ENCODE measurements at regions not wholly inside any gene's neighbourhood (a gene's known extent, or its start where the extent isn't known, plus 50 kb on each side); places are given as distances from the start of the nearest gene placed in this dataset.

DNA sequence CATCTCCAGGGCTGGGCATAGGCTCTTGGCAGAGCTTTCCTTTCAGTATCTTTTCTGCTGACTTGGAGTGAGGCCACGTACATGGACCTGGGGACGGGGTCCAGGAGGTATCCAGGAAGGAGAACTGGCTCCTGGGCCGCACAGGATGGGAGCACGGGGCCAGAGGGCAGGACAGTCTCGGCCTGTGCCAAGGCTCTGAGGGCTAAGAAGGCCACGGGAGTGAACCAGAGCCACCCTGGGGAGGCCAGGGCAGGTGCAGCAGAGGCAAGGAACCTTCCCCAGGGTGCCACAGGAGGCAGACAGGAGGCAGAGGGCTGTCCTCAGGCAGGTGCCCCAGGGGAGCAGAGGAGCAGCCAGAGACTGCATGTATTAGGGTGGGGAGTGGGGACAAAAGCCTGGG is 50.3 kb downstream of the PLXNA1 start:
- no peak for DNase-seq (ENCODE audit: low spot score)

DNA sequence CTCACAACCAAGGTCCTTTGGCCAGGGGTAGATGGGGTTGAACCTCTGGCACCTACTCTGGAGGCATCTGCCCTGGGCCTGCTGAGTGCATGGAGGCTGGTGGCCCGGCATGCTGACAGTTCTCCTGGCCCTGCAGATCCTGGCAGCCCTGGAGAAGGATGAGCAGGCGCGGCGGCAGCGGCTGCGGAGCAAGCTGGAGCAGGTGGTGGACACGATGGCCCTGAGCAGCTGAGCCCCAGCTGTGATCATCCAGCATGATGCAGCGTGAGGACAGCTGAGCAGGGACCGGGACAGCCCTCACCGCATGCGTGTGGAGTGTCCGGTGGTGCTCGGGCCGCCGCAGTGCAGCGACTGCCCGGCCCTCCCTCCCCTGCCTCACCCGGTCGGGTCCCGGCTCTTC is 50.9 kb downstream of the PLXNA1 start:
- no peak for DNase-seq (ENCODE audit: low spot score)

DNA sequence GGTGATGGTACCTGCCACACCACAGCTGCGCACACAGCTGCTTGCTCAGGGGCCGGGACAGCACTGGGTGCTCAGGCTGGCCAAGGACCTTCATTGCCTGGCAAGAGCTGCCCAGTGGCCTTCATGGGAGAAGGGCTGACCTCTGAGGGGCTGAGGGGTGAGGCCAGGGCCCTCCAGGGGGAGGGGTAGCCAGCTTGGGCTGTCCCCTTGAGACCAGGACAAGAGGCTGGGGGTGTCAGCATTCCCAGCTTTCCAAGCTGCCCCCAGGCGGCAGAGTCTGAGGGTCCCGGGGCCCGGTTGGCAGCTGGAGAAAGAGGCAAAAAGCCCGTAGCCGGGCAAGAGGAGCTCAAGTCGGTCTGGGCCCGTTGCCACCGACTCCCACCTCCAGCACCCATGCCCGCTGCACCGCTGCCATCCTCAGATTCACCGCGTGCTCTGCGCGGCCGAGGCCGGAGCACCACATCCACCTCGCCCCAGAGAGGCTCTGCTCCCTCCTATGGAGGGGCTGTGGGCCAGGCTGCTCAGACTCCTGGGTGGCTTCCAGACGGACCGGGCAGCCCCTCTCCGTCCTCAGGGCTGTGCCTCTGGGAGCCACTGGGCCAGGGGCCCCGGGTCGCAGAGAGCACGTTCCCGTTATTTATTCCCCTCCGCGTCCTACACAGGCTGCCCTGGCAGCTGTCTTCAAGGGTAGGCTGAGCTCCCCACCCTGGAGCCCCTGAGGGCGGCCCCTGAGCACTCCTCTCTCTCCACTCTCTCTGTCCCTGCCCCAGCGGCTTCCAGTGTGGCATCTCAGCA is 51.5 kb downstream of the PLXNA1 start:
- no peak for DNase-seq (ENCODE audit: low spot score)

DNA sequence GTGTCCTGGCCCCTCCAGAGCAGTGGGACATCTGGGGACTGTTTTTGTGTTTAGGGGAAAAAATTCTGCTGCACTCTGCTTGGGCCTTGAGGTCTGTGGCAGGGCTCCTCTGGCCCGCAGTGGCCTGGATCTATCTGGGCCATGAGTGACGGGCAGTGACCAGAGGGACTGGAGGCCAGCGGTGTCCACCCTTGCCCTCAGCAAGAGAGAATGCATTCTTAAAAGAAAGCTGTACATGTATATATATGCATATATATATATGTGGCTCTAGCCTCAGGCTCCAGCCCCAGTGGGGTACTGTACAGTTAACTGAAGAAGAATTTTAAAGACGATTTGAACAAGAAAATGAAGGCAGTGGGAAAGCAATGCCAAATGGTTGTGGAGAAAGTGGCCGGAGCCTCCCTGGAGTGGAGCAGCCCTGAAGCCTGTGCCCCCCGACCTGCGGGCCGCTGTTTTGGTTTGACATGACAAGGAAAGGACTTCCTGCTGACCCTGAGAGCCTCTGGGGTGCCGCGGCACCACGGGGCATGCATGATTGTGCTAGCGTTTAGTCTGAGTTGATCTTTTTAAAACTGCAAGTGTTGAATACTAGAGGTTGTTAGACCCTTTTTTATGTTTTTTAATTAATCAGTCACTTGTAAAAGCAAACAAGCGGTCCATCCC is 52.2 kb downstream of the PLXNA1 start:
- DNase-seq (ENCODE audit: low spot score), result no peak

DNA sequence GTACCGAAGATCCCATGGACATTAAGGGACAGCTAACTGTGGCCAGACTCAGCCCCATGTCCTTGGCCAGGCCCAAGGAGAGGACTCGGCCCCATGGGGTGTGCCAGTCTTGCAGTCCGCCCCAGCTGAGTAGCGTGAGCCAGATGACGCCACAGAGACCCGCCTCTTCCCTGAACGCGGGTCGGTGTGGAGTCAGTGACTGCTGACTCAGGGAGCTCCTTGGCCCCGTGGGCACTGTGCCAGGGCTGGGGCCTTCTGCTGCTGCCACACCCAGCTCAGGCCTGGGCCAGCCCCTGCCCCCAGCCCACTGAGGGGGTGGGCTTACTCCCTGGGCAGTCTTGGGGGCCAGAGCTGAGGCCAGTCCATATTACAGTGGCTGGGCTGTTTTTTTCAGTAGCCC is 52.8 kb downstream of the PLXNA1 start:
- DNase-seq (ENCODE audit: low spot score), result peak; percentile 86

DNA sequence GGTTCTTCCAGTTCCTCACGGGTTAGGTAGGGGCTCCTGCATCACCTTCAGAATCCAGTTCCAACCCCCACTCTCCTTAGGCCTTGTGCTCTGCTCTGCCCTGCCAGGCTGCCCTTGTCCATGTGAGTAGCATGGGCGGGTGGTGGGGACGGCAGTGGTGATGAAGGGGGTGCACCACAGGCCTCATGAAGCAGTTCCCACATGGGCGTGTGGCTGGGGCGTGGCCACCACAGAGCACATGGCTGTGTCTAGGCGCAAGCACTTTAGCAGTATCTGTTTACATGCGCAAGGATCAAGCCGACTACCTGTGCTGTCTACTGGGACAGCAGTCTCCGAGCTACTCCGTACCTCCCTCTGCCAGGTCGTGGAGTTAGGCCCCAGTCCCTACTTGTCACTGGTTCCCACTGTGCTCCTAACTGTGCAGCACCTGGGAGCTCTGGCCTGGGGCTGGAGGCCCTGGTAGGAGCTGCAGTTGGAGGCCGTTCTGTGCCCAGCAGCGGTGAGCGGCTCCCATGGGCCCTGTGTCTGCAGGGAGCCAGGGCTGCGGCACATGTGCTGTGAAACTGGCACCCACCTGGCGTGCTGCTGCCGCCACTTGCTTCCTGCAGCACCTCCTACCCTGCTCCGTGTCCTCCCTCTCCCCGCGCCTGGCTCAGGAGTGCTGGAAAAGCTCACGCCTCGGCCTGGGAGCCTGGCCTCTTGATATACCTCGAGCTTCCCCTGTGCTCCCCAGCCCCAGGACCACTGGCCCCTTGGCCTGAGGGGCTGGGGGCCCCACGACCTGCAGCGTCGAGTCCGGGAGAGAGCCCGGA is 53.5 kb downstream of the PLXNA1 start:
- DNase-seq (ENCODE audit: low spot score), result no peak

DNA sequence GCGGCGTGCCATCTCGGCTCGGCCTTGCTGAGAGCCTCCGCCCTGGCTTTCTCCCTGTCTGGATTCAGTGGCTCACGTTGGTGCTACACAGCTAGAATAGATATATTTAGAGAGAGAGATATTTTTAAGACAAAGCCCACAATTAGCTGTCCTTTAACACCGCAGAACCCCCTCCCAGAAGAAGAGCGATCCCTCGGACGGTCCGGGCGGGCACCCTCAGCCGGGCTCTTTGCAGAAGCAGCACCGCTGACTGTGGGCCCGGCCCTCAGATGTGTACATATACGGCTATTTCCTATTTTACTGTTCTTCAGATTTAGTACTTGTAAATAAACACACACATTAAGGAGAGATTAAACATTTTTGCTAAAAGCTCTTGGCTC is 54.1 kb downstream of the PLXNA1 start:
- DNase-seq (ENCODE audit: low spot score), result no peak

DNA sequence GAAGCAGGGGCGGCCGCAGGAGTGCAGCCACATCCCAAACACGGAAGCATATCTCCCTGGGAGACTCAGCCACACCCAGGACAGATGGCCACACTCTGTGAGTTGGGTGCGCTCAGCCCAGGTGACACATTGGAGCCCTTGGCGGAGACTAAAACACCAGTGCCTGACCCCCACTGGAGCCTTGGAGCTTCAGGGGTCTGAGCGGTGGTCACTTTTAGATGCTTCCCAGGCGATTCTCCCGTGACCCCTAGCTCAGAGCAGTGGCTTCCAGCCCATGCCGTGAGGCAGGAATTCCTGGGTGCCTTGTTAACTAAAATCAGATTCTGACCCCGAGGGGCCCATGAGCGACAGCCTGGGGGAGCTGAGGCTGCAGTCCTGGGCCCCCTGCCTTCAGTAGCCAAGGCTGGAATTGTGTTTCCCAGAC is 54.5 kb downstream of the PLXNA1 start:
- DNase-seq (ENCODE audit: low spot score), result peak; percentile 42

DNA sequence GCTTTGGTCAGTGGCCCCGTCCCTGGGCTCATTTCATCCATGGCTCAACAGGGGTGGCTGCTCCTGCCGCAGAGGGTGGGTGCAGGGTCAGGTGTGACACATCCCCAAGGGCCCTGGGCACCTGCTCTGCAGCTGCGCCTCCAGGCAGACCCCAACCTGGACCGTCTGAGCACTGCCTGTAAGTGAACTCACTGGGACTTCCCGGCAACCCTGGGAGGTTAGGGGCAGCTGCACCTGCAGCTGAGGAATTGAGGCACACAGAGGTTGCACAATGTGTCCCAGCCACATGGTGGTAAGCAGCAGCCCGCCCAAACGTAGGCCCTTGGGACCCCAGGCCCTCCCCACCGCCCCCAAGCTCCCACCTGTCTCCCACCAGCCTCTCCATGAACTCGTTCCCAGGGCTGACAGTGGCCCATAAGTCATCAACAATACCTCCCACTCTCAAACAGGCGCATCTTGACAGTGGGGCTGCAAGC is 55.1 kb downstream of the PLXNA1 start:
- no peak for DNase-seq (ENCODE audit: low spot score)

DNA sequence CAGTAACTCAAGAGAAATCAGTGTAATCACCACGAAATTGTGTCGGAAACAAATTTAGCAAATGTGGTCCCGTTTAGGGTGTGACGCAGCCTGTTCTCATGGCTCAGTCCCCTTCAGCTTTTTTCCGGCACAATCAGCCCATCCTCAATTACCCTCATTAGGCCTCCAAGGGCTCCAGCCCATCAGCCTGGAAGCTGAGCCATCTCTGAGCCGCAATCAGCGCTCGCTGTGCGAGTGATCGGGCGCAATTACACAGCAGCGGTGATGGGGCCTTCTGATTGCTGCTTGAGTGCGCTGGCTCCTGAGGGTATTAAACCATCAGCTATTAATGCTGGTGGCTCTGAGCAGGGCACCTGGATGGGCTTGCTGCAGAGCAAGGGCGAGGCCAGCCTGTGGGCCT is 55.6 kb downstream of the PLXNA1 start:
- DNase-seq (ENCODE audit: low spot score), result no peak

DNA sequence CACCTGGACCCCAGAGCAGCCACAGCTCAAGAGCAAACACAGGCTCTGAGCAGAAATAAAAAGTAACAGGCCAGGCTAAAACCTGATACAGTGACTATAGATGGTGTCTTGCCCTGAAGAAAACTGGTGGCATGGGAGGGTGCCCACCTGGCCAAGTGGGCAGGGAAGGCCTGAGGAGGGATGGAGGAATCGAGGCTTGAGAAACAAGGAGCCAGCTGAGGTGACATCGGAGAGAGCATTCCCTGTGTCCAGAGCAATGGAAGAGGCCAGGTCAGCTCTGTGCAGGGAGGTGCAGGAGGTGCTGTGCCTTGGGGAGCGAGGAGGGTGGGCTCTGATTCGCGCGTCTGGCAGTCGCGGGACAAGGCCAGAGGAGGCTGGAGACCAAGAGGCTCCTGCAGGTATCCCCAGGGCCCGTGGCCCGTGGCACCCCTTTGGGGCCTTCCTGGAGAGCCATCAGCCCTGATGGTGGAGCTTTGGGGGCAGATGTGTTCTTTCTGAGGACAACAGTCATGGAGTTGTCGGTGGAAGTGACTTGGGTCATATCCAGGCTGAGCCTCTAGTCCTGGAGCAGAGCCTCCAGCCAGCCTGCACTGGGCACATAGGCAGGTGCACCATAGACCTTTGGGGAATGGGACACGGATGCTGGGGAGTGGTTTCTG is 56.1 kb downstream of the PLXNA1 start:
- DNase-seq (ENCODE audit: low spot score), result no peak

DNA sequence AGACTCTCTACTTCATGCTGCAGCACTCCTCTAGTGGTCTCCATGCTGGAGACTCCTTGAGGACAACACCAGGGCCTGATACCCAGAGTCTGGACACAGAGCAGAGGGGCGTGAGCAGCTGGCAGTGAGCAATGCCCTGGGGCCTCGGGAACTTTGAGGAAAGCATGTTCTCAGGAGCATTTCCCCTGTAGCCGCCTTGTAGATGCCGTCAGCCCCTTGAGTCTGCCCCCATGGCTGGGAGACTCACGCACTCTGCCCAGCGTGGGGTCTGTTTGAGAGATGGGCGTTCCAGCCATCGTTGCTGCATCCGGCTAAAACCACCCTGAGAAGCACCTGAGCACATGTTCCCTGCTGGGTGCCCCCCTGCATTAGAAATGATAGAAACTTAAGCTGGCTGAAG is 56.8 kb downstream of the PLXNA1 start:
- DNase-seq (ENCODE audit: low spot score), result no peak

DNA sequence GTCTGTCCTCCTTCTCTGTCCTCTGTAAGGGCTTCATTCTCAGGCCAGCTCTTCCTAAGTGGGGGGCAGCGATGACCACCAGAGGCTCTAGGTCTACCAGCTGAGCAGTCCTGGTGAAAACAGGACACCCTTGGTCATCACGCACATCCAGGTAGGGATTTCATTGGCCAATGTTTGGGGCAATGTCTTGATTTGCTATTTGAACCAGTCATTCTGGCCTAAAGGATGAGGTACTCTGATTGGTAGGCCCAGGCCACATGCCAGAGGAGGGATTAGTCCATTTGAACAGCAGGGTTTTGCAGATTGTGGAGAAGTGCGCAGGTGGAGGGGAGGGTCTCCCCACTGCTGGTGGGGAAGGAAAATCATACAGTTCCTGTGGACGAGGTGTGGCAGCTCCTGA is 57.3 kb downstream of the PLXNA1 start:
- no peak for DNase-seq (ENCODE audit: low spot score)

DNA sequence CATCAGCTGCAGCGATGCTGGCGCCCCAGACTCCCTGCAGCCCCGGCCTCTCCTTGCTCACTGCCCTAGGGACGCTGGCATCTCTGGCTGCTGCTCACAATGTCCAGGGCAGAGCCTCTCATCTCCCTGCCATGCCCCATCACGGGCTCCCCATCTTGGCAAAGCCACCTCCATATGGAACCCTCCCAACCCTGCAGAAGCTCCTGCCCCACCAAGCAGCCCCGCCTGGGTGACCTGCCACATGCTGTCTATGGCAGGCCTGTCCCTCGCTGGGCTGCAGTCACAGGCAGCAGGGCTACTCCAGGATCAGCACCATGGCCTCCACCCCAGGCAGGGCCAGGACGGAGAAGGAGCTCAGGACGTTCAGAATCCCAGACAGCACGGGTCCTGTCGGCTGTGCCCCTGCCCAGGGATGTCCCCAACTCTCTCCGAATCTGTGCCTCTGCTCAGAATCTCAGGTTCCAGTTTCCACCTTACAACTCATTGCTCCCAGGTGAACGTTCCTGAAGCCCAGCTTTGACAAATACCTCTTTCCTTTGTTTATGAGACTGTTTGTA is 58.4 kb downstream of the PLXNA1 start:
- DNase-seq (ENCODE audit: low spot score), result no peak

DNA sequence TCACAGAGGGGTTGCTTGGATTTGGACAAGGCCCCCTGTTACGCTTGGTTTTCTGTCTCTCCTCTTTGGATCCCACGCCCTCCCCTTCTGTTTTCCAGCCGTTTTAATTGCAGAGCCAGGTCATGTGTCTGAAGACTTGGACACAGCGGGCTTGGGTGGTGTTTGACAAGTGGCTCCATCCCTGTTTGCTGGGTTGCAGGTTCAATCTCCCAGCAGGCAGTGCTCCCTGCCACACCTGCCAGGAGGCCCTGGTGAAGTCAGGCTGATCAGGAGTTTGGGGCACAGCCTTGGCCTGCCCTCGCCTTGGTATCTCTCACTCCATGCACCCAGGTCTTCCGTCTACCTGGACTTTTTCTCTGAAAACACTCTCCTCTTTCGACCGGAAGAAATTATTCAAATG is 59.0 kb downstream of the PLXNA1 start:
- no peak for DNase-seq (ENCODE audit: low spot score)

DNA sequence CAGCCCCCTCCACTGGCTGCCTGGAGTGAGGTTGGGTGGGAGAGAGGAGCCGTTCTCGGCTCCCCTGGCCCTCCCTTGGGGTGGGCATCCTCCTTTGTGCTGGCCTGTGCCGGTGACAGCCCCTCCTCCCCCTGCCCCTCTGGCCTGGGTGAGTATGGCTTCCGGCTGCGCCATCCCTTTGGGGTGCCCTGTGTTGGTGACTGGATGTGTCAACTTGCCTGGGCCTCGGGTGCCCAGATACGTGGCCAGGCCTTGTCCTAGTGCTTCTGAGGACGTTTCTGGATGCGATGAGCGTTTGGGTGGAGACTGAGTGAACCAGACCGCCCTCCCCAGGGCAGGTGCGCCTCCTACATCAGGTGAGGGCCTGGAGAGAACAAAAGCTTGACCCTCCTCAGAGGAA is 59.7 kb downstream of the PLXNA1 start:
- no peak for DNase-seq (ENCODE audit: low spot score)

DNA sequence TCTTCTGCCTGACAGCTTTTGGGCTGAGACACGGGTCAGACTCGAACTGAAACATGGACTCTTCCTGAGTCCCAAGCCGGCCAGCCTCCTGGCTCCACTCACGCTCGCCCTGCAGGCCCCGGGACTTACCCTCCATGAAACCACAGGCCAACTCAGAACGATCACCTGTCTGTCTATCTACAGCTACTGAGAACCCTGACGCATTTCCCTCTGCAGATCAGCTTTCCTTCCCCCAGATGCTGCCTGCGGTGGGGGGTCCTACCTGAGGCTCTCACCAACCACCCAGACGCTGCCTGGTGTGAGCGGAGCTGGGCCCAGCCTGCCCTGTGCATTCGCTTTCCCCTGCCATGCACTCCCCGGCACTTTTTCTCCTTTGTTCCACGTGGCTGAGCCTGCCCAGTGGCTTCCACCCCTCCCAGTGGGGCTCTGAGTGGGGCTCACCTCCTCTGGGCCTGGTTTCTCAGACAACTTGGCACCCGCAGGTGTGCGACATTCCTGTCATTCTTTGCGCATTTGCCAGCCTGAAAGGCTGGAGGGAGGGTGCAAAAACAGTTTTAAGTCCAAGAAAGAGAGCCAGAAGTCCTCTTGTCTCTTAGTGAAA is 60.2 kb downstream of the PLXNA1 start:
- peak; percentile 53 for DNase-seq (ENCODE audit: low spot score)

DNA sequence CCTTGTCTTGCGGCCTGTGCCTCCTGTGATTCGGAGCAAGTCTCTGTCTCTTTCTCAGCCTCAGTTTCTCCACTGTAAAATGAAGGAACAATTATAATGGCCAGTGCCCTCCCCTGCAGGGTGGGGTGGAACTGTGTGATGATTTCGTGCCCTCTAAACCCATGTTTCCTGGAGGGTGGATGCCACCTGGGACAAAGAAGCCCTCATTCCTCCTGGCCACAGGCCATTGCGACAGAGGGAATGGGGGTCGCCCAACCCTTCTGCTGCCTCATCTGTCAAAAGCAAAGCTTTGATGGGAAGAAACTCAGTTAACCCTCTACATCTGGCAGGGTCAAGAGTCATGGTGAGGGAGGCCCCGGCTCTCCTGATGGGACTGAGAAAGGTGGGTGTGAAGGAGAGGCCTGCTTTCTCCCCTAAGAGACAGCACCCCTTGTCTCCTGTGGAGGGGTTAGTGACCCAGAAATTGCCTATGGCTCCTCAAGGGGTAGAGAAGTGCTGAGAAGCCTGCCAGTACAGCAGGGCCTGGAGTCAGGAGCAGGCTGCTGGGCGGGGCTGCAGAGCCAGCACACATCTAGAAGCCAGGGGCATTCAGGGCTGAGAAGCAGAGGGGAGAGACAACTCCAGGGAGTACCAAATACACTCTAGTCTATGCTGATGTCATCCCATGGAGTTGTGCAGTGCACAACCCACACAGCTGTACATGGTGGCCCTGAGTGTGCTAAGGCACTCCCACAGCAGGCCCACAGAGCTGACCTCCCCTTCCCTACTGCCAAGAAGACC is 61.0 kb downstream of the PLXNA1 start:
- DNase-seq (ENCODE audit: low spot score), result no peak

DNA sequence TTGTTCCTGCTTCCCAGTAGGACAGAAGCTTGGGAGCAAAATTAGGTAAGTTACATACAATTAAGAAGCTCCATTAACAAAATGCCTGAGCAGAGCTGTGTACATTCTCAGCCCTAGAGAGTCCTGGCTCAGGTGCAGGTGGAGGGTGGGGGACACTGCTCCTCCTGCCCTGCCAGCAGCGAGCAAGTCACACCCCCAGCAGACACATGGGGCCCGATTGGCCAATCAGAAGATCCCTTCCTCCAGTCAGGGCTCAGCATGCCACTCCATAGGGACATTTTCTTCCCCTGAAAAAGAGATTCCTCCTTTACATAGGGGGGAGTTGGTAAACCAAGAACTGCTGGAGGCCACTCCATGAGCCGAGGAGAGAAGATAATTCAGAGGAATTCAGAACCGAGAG is 62.1 kb downstream of the PLXNA1 start:
- DNase-seq (ENCODE audit: low spot score), result no peak

DNA sequence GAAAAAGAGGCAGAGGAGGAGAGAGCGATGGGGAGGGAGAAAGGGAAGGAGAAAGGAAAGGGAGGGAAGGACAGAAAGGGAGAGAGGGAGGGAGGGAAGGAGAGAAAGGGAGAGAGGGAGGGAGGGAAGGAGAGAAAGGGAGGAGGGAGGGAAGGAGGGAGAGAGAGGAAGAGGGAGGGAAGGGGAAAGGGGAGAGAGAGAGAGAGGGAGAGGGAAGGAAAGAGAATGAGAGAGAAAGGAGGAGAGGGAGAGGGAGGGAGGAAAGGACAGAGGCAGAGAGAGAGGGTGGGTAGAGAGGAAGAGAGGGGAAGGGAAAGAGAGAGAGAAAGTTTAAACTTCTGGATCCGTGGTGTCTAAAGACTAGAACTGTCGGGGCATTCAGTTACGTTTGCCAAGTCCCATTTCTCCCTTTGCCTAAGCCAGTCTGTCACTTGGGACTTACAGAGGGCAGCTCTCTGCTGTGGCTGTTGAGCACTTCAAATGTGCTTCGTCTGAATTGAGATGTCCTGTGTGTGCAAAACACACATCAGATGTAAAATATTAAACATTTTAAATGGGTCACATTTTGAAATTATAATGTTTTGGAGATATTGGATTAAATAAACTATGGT is 62.6 kb downstream of the PLXNA1 start:
- DNase-seq (ENCODE audit: low spot score), result no peak
